ENCODE measurements at regions not wholly inside any gene's neighbourhood (a gene's known extent, or its start where the extent isn't known, plus 50 kb on each side); places are given as distances from the start of the nearest gene placed in this dataset.

DNA sequence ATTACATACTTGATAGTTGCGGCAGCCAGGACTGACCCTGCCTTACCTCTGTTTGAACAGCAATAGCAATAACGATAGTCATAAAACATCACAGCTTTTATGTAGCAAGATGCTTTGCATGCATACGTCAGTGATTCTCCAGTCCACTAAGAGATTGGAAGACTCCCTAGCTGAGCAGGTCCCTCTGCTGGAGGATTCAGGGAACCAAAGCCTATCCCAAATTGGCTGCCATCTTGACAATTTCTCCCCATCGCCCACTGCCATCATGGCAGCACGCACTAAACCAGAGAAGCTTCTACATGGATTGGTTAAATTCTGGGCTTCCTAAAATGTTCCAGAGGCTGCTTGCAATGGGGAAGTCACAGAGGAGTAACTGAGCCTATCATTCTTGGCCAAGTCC, 360.6 kb upstream of the XYLT1 start:
- TF ChIP-seq MEIS1 (CRISPR knock-in tag; IDR thresholded peaks at IDR 0.05; ENCODE audit: borderline replicate concordance) (no peak), ZNF677 (tag by site-specific recombination; IDR thresholded peaks at IDR 0.05) (no peak), GLI4 (tag by site-specific recombination; IDR thresholded peaks at IDR 0.05) (no peak), GLI2 (tag by site-specific recombination; IDR thresholded peaks at IDR 0.05; ENCODE audit: borderline replicate concordance, low read depth) (no peak), WT1 (tag by site-specific recombination; IDR thresholded peaks at IDR 0.05) (no peak), YY1 (tag by site-specific recombination; IDR thresholded peaks at IDR 0.05) (no peak), ZBTB7A (tag by site-specific recombination; IDR thresholded peaks at IDR 0.05; ENCODE audit: low read depth) (no peak), PBX3 (CRISPR knock-in tag; IDR thresholded peaks at IDR 0.05) (no peak), ZNF555 (tag by site-specific recombination; conservative IDR thresholded peaks at IDR 0.05) (no peak)
- TF ChIP-seq, protein P1, sequence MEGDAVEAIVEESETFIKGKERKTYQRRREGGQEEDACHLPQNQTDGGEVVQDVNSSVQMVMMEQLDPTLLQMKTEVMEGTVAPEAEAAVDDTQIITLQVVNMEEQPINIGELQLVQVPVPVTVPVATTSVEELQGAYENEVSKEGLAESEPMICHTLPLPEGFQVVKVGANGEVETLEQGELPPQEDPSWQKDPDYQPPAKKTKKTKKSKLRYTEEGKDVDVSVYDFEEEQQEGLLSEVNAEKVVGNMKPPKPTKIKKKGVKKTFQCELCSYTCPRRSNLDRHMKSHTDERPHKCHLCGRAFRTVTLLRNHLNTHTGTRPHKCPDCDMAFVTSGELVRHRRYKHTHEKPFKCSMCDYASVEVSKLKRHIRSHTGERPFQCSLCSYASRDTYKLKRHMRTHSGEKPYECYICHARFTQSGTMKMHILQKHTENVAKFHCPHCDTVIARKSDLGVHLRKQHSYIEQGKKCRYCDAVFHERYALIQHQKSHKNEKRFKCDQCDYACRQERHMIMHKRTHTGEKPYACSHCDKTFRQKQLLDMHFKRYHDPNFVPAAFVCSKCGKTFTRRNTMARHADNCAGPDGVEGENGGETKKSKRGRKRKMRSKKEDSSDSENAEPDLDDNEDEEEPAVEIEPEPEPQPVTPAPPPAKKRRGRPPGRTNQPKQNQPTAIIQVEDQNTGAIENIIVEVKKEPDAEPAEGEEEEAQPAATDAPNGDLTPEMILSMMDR (tag by site-specific recombination; IDR thresholded peaks at IDR 0.05): no peak
- TF ChIP-seq, protein P2, sequence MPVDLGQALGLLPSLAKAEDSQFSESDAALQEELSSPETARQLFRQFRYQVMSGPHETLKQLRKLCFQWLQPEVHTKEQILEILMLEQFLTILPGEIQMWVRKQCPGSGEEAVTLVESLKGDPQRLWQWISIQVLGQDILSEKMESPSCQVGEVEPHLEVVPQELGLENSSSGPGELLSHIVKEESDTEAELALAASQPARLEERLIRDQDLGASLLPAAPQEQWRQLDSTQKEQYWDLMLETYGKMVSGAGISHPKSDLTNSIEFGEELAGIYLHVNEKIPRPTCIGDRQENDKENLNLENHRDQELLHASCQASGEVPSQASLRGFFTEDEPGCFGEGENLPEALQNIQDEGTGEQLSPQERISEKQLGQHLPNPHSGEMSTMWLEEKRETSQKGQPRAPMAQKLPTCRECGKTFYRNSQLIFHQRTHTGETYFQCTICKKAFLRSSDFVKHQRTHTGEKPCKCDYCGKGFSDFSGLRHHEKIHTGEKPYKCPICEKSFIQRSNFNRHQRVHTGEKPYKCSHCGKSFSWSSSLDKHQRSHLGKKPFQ (tag by site-specific recombination; IDR thresholded peaks at IDR 0.05): no peak
- TF ChIP-seq, protein P3, sequence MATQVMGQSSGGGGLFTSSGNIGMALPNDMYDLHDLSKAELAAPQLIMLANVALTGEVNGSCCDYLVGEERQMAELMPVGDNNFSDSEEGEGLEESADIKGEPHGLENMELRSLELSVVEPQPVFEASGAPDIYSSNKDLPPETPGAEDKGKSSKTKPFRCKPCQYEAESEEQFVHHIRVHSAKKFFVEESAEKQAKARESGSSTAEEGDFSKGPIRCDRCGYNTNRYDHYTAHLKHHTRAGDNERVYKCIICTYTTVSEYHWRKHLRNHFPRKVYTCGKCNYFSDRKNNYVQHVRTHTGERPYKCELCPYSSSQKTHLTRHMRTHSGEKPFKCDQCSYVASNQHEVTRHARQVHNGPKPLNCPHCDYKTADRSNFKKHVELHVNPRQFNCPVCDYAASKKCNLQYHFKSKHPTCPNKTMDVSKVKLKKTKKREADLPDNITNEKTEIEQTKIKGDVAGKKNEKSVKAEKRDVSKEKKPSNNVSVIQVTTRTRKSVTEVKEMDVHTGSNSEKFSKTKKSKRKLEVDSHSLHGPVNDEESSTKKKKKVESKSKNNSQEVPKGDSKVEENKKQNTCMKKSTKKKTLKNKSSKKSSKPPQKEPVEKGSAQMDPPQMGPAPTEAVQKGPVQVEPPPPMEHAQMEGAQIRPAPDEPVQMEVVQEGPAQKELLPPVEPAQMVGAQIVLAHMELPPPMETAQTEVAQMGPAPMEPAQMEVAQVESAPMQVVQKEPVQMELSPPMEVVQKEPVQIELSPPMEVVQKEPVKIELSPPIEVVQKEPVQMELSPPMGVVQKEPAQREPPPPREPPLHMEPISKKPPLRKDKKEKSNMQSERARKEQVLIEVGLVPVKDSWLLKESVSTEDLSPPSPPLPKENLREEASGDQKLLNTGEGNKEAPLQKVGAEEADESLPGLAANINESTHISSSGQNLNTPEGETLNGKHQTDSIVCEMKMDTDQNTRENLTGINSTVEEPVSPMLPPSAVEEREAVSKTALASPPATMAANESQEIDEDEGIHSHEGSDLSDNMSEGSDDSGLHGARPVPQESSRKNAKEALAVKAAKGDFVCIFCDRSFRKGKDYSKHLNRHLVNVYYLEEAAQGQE (tag by site-specific recombination; IDR thresholded peaks at IDR 0.05): no peak
- TF ChIP-seq, protein P4, sequence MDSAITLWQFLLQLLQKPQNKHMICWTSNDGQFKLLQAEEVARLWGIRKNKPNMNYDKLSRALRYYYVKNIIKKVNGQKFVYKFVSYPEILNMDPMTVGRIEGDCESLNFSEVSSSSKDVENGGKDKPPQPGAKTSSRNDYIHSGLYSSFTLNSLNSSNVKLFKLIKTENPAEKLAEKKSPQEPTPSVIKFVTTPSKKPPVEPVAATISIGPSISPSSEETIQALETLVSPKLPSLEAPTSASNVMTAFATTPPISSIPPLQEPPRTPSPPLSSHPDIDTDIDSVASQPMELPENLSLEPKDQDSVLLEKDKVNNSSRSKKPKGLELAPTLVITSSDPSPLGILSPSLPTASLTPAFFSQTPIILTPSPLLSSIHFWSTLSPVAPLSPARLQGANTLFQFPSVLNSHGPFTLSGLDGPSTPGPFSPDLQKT (IDR thresholded peaks at IDR 0.05; ENCODE audit: borderline replicate concordance, low read depth, low read length): no peak
- TF ChIP-seq, protein P5, sequence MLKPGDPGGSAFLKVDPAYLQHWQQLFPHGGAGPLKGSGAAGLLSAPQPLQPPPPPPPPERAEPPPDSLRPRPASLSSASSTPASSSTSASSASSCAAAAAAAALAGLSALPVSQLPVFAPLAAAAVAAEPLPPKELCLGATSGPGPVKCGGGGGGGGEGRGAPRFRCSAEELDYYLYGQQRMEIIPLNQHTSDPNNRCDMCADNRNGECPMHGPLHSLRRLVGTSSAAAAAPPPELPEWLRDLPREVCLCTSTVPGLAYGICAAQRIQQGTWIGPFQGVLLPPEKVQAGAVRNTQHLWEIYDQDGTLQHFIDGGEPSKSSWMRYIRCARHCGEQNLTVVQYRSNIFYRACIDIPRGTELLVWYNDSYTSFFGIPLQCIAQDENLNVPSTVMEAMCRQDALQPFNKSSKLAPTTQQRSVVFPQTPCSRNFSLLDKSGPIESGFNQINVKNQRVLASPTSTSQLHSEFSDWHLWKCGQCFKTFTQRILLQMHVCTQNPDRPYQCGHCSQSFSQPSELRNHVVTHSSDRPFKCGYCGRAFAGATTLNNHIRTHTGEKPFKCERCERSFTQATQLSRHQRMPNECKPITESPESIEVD (tag by site-specific recombination; IDR thresholded peaks at IDR 0.05): no peak
